NCI-H1048 (cell line): ENCODE measurements at regions not wholly inside any gene's neighbourhood (a gene's known extent, or its start where the extent isn't known, plus 50 kb on each side); places are given as distances from the start of the nearest gene placed in this dataset.

ENCODE experiments used
- DNase-seq: peaks from one replicate; lab custom pipeline; 2025; lab: John Stamatoyannopoulos, UW

DNA sequence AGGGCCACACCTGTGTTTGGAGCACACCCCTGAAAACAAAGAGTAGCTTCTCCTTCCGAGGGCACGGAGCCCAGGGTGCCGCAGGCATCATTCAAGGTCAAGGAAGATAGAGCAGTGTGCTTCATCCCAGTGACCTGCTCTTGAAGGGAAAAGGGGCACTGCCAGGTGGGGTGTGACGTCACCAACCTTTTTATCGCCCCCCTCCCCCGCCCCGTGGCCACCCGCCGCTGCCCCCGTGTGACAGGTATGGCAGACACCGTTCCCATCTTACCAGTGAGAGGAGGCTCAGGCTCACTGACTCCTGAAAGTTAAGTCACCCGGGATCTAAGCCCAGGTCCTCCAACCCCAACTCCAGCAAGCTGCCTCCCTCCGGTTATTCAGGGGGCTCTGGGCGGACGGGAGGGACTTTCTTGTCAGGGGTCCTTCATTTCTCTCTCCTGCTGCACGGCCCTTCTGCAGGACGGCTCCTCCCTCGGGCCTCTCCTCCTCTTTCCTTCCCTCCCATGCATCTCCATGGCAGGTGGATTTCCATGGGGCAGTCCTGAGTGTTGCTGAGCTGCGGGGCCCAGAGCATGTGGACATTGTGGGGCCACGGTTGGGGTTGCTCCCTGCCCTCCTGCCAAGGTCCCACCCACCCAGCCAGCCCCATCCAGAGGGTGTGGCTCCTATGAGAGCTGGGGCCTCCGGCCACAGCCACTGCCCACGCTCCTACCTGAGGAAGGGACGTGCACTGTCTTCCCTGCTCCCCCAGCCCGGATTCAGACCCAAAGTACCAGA lies 114.1 kb upstream of the HDAC4 start:
- no peak for DNase-seq

DNA sequence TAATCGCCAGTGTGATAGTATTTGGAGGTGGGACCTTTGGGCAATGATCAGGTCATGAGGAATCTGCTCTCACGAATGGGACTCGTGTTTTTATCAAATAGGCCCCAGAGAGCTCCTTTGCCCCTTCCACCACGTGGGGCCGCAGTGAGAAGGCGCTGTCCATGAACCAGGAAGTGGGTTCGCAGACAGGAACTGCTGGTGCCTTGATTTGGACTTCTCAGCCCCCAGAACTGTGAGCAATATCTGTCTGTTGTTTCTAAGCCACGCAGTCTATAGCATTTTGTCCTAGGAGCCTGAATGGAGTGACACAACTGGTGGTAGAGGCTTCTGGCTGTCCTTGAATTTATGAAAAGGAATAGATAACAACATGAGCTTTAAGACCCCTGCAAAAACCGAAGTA lies 111.2 kb upstream of the HDAC4 start:
- DNase-seq: no peak

DNA sequence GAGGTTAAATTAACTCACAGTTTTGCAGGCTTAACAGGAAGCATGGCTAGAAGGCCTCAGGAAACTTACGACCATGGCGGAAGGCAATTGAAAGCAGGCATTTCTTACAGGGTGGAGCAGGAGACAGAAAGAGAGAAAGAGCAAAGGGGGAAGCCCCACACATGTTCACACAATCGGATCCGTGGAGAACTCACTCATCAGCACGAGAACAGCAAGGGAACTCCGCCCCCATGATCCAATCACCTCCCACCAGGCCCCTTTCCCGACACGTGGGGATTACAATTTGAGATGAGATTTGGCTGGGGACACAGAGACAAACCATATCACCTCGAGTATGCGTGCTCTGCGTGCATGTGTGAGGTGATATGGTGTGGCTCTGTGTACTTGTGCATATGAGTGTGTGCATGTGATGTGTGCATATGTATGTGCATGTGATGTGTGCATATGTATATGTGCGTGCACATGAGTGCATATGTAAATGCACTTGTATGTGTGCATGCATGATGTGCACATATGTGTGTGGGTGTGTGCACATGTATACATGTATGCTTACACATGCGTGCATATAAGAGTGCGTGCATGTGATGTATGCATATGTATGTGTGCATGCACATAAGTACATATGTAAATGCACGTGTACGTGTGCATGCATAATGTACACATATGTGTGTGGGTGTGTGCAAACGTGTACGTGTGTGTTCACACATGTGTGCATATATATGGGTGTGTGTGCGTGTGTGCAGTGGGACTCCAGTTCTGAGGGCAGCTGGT lies 108.7 kb upstream of the HDAC4 start:
- DNase-seq: no peak

DNA sequence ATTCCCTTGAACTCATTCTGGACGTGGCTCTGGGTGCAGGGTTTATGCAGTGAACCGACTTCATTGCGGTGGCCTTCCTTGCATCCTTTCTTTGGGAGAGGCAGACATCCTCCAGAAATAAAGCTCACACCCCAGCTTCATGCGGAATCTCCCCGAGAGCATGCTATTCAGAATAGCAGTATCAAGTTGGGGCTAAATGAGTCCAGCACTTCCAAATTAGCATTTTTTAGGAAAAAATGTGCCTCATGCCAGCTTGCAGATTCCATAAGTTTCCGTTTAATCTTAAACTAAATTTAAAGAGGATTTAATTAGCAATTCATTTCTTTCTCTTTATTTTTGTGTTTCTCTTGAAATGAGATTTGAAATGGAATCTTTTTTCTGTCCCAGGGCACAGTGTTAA lies 107.4 kb upstream of the HDAC4 start:
- no peak for DNase-seq

DNA sequence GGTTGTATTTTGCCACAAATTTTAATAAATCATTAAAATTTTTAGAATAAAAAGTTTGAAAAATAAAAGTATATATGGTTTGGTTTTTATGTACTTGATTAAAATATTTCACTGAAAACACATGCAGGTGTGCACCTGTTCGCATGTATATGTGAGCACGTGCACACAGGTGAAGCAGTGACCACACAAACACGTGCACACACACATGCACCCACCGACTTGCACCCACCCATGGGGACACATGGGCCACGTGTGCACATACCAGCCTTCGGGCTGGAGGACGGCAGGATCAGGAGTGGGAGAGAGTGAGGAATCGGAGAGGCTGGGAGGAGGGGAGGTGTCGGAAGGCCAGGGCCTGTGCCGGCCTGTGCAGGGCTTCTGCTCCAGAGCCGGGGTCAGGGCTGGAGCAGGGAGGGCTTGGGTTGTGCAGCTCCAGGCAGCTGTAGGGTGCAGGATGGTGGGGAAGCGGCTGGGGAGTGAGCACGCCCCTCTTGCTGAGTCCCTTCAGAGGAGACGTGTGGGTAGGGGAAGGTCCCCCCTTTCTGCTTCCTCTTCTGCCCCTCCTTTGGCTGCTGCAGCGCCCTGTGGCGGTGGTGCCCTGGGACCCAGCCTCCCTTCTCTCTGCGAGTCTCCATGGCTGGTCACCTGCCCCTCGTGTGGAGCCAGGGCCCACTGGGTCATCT lies 106.9 kb upstream of the HDAC4 start:
- DNase-seq: no peak

DNA sequence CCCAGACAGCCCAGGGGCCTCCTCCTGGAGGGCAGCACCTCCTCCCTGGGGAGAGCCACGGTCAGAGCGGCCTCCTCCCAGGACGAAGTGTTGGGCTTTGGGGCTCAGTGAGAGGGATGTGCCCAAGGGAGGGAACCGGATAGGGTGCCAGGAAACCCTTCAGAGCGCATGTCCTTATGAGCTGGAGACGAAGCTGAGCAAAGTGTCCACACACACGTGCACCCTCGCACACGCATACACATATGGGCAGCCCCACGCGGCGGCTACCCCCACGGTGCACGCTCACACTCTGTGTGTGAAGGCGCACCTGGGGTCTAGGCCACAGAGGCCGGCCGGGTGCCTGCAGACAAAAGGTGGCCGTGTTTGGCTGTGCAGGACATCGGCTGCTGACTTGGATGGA lies 106.1 kb upstream of the HDAC4 start:
- no peak for DNase-seq

DNA sequence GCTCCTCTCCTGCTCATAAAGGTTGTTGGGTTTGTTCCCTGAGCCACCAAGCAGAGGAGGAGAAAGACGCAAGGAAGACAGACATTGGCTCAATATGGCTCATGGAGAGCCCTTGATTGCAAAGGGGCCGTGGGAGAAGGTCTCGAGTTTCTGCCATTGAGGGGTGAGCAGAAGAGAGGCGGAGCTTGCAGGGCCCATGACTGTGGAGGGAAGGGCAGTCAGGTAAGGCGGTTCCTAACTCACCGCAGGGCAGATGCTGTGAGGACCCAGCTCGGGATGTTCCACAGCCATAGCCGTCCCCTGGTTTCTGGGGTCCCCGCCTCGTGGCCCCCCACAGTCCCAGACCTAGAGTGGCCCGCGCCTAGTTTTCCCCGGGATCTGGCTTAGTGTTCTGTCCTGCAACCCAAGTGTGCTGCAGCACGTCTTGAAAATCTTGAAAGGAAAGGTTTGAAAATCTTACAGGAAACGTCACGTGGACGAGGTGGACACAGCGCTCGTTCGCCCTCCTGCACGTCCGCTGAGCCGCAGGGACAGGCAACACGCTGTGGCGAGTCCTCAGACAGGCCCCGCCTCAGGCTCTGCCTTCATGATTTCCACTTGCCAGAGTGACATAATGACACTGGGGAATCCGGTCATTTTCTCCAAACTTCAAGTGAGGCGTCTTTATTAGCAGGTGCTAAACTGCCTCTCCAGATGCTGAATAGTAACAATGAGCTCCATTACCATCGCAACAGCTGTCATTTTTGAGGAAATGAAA lies 105.5 kb upstream of the HDAC4 start:
- DNase-seq: no peak

DNA sequence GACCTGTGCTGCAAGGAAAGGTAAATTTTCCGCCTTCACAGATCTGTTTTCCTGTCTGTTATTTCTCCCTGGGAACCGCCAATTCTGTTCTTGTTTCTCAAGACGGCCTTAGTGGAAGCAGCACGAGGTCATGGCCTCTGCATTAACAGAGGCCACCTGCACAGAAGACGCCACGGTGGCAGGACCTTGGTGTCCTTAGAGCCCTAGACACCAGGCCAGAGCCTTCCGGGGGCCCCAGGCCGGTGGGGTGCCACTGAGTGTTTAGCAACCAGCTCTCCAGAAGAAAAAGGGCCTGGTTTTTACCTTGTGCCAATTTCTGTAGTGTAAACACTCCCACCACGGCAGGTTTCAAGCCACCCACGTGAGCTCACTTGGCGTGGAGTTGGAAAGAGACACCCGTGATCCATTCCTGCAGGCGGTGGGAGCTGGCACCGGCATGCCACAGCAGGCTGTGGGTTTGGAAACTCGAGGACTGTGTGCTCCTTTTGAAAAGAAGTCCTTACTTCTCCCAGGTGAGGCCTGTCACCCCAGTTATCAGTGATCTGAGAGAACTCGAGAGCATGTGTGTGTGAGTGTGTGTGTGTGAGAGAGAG lies 103.9 kb upstream of the HDAC4 start:
- no peak for DNase-seq

DNA sequence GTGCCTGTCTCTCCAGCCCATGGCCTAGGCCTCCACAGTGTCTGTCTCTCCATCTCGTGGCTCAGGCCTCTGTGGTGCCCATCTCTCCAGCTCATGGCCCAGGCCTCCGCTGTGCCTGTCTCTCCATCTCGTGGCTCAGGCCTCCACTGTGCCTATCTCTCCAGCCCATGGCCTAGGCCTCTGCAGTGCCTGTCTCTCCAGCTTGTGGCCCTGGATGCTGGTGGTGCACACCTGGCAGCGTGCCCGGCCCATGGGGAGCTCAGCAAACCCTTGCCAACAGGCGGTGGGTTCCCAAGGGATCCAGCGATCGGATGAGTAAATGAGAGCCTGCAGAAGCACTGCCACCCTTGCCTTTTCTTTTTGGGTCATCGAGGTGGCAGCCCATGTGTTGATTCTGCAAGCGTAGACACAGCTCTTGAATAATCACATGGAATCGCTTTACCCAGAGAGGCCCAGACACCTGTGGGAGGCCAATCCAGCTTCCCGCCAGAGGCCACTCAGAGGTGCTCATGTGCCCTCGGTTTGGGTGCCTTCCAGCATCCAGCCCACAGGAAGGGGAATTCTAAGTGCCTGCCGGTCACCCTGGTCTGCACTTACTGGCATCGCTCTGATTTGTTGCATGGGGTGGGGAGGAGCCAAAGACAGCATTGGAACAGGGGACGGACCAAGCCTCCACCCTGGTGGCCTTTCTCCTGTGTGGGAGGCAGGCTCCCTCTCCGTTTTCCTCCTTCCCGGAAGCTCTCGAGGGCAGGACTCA lies 101.8 kb upstream of the HDAC4 start:
- no peak for DNase-seq

DNA sequence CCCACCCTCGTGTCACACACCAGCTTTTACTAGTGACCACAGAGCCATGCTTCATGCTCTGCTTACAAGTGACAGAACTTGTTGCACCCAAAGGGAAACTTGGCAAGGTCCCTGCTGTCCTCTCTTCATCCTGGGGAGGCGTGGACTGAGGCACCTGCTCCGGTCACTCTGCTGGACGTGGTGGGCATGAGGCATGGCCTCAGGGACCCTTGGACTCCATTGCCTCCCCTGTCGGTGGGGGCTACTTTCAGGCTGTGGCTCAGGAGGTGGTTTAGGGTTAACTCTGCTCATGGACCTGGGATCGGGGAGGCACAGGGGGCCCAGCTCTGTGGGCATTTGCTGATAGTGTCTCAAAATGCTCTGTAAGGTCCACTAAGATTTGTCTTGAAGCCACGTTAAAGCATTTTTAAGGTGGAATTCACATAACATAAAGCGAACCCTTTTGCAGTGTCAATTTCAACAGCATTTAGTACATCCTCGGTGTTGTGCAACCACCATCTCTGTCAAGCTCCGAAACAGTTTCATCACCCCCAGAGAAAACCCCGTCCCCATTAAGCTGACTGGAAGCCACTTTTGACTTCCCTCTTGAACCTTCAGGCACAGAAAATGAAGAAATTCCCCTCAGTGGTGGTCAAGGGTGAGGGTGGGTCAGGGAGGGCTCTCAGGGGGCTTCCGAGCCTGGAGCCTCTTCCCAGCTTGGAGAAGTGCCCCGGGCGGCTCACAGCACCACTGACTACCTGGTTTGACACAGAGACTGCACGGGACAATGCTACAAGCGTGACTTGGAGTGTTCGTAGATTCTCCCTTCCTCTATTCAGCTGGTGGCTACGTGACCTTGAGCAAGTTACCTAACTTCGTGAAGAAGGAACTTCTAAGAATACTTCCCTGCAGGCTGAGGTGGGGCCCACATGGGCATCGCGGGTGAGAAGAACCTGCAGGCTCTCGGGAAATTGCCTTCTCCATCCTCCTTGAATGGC lies 100.0 kb upstream of the HDAC4 start:
- DNase-seq: no peak

DNA sequence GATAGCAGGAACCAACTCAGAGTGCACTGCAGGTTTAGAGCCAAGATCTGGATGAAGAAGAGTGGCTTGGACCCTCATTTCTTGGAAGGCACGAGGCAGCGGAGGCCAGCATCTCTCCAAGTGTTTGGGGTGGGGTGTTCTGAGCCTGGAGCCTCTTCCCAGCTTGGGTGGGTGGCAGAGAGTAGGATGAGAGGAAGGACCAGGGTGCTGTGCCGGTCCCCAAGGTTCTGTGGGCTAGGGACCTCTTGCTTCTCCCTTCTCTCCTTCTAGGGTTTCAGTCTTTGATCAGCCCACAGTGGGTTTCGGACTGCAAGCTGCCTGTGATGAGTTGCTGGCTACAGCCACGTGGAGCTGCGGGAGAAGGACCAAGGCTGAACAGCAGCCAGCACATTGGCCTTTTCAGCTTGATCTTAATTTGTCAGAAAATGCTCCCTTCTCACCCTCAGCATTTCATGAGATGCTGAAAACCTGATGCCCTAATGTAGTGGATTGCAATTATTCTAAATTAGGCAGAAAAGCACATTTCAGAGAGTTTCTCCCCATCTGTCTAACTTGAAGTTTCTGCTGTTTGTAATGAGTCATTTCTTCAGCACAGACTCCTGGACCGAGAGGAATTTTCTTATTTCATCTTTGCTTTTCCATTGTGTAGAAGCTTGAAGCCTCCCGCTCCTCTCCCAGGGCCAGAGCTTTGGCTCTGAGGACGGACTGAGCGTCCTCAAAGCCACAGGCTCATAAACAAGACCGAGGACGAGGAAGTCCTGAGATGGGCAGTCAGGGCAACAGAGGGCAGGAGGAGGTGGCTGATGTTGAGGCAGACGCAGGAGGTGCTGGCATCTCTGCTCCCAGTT lies 99.1 kb upstream of the HDAC4 start:
- DNase-seq: no peak

DNA sequence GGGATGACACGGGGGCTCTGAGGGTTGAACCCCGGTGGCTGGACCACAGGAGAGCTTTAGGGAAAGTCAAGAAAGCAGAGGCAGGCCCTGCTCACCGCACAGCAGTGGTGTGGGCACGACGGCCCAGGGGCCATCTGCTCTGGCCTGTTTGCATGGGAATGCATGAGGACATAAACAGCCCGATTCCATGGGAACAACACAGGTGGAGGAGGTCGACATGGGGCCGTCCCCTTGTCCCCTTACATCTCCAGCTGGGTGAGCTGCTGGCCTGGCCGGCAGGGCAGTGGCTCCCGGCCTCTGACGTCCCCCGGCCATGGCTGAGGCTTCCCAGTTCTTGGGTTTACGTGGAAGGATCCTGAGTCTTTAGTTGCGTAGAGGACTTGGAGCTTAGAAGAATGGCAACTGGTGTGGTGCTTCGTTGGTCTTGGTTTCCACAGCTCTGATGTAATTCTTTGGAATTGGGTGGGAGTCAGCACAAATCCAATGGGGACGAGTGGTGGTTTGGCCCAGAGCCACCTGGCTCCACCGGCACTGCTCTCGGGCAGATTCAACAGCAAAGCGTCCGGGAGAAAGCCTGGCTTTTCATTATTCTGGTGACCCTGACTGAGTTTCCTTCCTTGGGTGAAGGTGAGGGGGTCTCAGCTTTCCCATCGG lies 98.3 kb upstream of the HDAC4 start:
- DNase-seq: no peak

DNA sequence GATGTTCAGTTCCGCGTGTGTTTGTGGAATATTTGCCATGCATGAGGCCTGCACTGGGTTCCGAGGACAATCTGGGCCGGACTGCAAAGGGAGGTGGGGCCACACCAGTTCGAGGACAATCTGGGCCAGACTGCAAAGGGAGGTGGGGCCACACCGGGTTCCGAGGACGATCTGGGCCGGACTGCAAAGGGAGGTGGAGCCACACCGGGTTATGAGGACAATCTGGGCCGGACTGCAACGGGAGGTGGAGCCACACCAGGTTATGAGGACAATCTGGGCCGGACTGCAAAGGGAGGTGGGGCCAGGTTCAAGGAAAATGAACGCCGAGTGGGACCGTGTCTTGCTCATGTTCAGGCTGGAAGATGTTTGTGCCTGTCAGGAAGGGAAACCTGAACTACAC lies 97.8 kb upstream of the HDAC4 start:
- DNase-seq: no peak

DNA sequence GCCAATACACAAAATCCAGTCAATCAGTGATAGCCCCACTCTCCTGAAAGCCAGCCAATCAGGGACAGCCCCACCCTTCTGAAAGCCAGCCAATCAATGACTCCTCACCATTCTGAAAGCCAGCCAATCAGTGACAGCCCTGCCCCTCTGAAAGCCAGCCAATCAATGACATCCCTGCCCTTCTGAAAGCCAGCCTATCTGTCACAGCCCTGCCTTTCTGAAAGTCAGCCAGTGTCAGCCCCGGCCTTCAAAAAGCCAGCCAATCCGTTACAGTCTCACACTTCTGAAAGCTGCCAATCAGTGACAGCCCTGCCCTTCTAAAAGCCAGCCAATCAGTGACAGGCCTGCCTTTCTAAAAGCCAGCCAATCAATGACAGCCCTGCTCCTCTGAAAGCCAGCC lies 95.9 kb upstream of the HDAC4 start:
- DNase-seq: no peak

DNA sequence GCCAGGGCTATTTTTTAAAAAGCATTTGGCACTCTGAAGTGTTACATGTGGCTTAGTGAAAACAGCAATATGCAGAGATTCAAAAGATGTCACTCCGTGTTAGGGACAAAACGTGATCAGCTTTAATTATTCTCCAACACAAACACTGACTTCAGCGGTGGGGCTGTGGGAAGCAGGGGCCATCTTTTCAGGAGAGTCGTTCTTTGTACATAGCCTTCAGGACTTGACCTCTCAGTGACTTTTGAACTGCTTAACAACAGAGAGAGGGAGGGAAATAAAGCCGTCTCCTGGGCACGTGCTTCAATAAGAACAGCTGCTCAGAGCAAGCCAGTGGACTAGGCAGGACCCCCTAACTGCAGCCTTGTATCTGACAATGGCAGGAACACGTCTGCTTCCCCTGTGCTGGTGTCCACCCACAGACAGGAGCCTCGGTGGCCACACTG lies 95.0 kb upstream of the HDAC4 start:
- DNase-seq: no peak

DNA sequence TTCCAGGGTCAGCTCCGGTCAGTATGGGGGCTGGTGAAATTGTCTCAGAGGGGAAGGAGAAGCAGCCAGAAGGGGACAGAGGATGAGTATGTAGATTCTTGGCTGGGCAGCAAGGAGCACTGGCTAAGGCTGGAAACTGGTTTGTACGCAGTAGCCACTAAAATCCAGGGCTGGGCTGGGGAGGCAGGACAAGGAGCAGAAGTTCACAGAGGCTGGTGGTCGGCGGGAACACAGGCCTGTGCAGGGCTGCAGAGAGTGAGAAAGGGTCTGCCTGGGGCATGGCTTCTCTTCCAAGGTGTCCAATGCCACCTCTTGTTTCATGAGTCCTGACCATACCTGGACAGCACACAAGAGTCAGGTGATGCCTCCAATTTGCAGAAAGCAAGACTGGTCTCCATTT lies 94.4 kb upstream of the HDAC4 start:
- DNase-seq: no peak

DNA sequence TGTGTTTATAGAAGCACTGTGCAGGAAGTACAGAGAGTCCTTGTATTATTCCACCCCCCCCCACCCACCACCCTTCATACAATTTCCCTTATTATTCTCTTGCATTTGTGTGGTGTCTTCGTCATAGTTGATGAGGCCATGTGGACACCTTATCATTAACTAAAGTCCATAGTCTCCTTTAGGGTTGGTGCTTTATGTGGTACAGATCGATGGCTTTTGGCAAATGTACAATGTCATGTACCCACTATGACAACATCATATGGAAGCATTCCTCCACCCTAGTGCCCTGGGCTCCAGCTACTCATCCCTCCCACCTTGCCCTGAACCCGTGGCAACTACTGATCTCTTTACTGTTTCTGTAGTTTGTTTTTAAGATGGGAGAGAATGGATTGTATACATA lies 93.8 kb upstream of the HDAC4 start:
- DNase-seq: no peak

DNA sequence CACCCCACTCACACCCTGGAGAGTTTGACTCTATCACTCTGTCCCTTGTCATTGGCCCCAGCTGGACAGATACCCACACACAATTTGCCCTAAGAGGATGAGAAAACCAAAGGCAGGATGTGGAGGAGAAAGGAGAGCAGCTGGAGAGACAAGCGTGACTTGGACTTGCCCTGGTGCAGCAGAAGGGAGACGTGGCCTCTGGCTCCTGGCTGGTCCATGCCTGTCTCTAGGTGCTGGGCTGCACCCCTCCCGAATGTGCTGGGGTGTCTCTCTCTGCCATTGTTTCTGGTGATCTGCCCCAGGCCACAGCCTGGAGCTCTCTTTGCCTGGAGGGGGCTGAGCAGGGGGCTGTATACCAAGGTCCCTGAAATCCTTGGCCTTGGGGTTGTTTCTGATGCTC lies 88.7 kb upstream of the HDAC4 start:
- no peak for DNase-seq
